22Rv1 (cell line): ENCODE measurements at regions not wholly inside any gene's neighbourhood (a gene's known extent, or its start where the extent isn't known, plus 50 kb on each side); places are given as distances from the start of the nearest gene placed in this dataset.

Source experiments
- CTCF ChIP-seq: fragments of 450-650 bp; IDR thresholded peaks from 2 replicates; pipeline ENCODE4 v1.5.1; 2017; ENCODE audit warnings: mild to moderate bottlenecking
- ZFX ChIP-seq: fragments of 450-650 bp; IDR thresholded peaks from 2 replicates; pipeline ENCODE4 v1.6.1; 2017; ENCODE audit warnings: antibody characterized with exemption, borderline replicate concordance

- no peak for TF ChIP-seq CTCF
- no peak for TF ChIP-seq ZFX
These were observed 102.0 kb upstream of the IGF1R start for GRCh38 chr15:98546329-98546728.
